ENCODE measurements at regions not wholly inside any gene's neighbourhood (a gene's known extent, or its start where the extent isn't known, plus 50 kb on each side); places are given as distances from the start of the nearest gene placed in this dataset.

GRCh38 chr15:47857776-47858167 is 140.5 kb downstream of the SEMA6D start:
- TF ChIP-seq, protein P1, sequence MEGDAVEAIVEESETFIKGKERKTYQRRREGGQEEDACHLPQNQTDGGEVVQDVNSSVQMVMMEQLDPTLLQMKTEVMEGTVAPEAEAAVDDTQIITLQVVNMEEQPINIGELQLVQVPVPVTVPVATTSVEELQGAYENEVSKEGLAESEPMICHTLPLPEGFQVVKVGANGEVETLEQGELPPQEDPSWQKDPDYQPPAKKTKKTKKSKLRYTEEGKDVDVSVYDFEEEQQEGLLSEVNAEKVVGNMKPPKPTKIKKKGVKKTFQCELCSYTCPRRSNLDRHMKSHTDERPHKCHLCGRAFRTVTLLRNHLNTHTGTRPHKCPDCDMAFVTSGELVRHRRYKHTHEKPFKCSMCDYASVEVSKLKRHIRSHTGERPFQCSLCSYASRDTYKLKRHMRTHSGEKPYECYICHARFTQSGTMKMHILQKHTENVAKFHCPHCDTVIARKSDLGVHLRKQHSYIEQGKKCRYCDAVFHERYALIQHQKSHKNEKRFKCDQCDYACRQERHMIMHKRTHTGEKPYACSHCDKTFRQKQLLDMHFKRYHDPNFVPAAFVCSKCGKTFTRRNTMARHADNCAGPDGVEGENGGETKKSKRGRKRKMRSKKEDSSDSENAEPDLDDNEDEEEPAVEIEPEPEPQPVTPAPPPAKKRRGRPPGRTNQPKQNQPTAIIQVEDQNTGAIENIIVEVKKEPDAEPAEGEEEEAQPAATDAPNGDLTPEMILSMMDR (IDR thresholded peaks at IDR 0.05; ENCODE audit: low read length) = no peak
- no peak for TF ChIP-seq EZH2 (optimal IDR thresholded peaks at IDR 0.05; ENCODE audit: low read depth, low read length)
- TF ChIP-seq EZH2phosphoT487 (IDR thresholded peaks at IDR 0.05; ENCODE audit: low read length) = no peak
